Vagina (tissue), 2 donors: ENCODE measurements at regions not wholly inside any gene's neighbourhood (a gene's known extent, or its start where the extent isn't known, plus 50 kb on each side); places are given as distances from the start of the nearest gene placed in this dataset.

Source experiments
- POLR2A ChIP-seq, 2 donors: fragments of 450-650 bp; IDR thresholded peaks; one replicate each; pipeline ENCODE4 v1.6.1; 2017; ENCODE audit warnings: antibody characterized with exemption in 2 of 2, mild to moderate bottlenecking in 2 of 2, moderate library complexity in 2 of 2
- TF ChIP-seq, protein P1 (sequence below), 3 experiments: fragments of 450-650 bp in 2 of 3; fragments of 200-600 bp in 1 of 3; sonication (generic) in 1 of 3; IDR thresholded peaks; one replicate each; pipeline ENCODE4 v1.5.1; 2017 to 2019; ENCODE audit warnings: antibody characterized with exemption in 3 of 3, mild to moderate bottlenecking in 2 of 3, moderate library complexity in 2 of 3

DNA sequence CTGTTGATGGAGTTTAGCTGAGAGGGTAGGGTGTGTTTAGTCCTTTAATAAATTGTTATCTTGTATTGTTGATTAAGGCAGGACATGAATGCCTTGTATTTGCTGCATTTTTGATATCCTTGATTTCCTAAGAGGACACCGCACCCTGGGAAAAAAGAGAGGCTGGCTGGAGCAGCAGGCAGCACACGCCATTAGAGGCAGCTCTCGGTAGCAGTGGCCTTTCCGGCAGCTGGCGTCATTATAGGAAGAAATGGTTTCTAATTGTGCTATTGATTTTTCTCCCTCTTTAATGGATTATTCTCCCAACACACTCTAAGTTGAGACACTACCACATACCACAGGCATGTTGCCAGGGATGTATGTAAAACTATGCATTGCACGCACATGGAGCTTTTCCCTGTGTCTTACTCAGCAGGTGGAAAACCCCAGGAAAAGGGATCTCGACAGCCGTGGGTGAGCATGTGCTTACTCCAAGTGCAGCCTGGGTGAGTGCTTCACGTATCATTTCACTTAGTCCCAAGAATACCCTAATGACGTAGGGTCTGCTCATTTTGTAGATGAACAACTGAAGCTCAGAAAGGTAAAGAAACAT lies 440.4 kb upstream of the RUNX1 start:
- TF ChIP-seq, protein P1, sequence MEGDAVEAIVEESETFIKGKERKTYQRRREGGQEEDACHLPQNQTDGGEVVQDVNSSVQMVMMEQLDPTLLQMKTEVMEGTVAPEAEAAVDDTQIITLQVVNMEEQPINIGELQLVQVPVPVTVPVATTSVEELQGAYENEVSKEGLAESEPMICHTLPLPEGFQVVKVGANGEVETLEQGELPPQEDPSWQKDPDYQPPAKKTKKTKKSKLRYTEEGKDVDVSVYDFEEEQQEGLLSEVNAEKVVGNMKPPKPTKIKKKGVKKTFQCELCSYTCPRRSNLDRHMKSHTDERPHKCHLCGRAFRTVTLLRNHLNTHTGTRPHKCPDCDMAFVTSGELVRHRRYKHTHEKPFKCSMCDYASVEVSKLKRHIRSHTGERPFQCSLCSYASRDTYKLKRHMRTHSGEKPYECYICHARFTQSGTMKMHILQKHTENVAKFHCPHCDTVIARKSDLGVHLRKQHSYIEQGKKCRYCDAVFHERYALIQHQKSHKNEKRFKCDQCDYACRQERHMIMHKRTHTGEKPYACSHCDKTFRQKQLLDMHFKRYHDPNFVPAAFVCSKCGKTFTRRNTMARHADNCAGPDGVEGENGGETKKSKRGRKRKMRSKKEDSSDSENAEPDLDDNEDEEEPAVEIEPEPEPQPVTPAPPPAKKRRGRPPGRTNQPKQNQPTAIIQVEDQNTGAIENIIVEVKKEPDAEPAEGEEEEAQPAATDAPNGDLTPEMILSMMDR (IDR thresholded peaks at IDR 0.05) = no peak
- no peak for TF ChIP-seq POLR2A (IDR thresholded peaks at IDR 0.05)
